ENCODE measurements at regions not wholly inside any gene's neighbourhood (a gene's known extent, or its start where the extent isn't known, plus 50 kb on each side); places are given as distances from the start of the nearest gene placed in this dataset.

DNA sequence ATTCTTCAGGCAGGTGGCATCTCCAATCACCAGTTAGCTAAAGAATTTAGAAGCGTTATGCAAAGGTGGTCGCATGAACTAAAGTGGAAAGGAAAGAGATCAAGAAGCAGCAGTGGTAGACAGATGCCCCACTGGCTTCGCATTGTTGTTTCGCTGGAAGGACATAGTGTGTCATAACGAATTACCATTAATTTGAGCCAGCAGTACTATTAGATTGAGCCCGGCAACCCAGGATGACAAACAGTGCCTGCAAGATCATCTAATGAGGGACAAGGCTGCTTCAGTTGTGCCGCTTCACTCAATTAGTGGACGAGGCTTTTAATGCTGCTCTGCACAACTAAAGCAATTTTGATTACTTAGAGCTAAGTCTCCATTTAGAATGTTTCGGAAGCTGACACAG is 274.5 kb upstream of the SOX5 start:
- H3K27me3 ChIP-seq (ENCODE audit: control insufficient read depth in 3 of 3, insufficient read depth in 3 of 3, low read length in 2 of 3) = no peaks in the 10 kb centered on the region
- ATAC-seq (ENCODE audit: insufficient read depth, low FRiP score) (no peak), DNase-seq (no peak)
- H3K27ac ChIP-seq (ENCODE audit: low read depth in 1 of 2, low read length in 1 of 2) = no peak overlapping the region
- no peak overlapping the region for H3K9ac ChIP-seq (ENCODE audit: insufficient read depth in 1 of 2, low read length in 2 of 2)
- H3K36me3 ChIP-seq (ENCODE audit: control insufficient read depth in 4 of 4, insufficient read depth in 4 of 4, low read length in 4 of 4) = no peaks in the 10 kb centered on the region
- TF ChIP-seq, protein P1, sequence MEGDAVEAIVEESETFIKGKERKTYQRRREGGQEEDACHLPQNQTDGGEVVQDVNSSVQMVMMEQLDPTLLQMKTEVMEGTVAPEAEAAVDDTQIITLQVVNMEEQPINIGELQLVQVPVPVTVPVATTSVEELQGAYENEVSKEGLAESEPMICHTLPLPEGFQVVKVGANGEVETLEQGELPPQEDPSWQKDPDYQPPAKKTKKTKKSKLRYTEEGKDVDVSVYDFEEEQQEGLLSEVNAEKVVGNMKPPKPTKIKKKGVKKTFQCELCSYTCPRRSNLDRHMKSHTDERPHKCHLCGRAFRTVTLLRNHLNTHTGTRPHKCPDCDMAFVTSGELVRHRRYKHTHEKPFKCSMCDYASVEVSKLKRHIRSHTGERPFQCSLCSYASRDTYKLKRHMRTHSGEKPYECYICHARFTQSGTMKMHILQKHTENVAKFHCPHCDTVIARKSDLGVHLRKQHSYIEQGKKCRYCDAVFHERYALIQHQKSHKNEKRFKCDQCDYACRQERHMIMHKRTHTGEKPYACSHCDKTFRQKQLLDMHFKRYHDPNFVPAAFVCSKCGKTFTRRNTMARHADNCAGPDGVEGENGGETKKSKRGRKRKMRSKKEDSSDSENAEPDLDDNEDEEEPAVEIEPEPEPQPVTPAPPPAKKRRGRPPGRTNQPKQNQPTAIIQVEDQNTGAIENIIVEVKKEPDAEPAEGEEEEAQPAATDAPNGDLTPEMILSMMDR (IDR thresholded peaks at IDR 0.05; ENCODE audit: control extremely low read depth, extremely low read depth) = no peak
- no peaks in the 10 kb centered on the region for H3K9me3 ChIP-seq (ENCODE audit: control insufficient read depth in 4 of 4, insufficient read depth in 3 of 4, low read length in 3 of 4)
- H3K4me3 ChIP-seq = no peak overlapping the region
- H3K4me1 ChIP-seq (ENCODE audit: control insufficient read depth in 5 of 5, insufficient read depth in 5 of 5, low read length in 5 of 5) = peaks cover 0 to 2% (median 0%) of the 10 kb centered on the region in 5 donors
- 94 to 95% methylated on average over 9 of the region's 9 CpGs for WGBS, 2 donors

GRCh38 chr12:24222968-24223367 is 273.5 kb upstream of the SOX5 start:
- TF ChIP-seq, protein P1 (IDR thresholded peaks at IDR 0.05; ENCODE audit: control extremely low read depth, extremely low read depth) = no peak
- H3K27me3 ChIP-seq (ENCODE audit: control insufficient read depth in 3 of 3, insufficient read depth in 3 of 3, low read length in 2 of 3) = no peaks in the 10 kb centered on the region
- no peaks in the 10 kb centered on the region for H3K36me3 ChIP-seq (ENCODE audit: control insufficient read depth in 4 of 4, insufficient read depth in 4 of 4, low read length in 4 of 4)
- H3K4me1 ChIP-seq (ENCODE audit: control insufficient read depth in 5 of 5, insufficient read depth in 5 of 5, low read length in 5 of 5) = no peaks in the 10 kb centered on the region
- no peak overlapping the region for H3K4me3 ChIP-seq
- WGBS, 2 donors = 71 to 74% methylated on average over 1 of the region's 1 CpG
- DNase-seq (no peak), ATAC-seq (ENCODE audit: insufficient read depth, low FRiP score) (no peak)
- H3K9ac ChIP-seq (ENCODE audit: insufficient read depth in 1 of 2, low read length in 2 of 2) = no peak overlapping the region
- H3K9me3 ChIP-seq (ENCODE audit: control insufficient read depth in 4 of 4, insufficient read depth in 3 of 4, low read length in 3 of 4) = no peaks in the 10 kb centered on the region
- no peak overlapping the region for H3K27ac ChIP-seq (ENCODE audit: low read depth in 1 of 2, low read length in 1 of 2)

DNA sequence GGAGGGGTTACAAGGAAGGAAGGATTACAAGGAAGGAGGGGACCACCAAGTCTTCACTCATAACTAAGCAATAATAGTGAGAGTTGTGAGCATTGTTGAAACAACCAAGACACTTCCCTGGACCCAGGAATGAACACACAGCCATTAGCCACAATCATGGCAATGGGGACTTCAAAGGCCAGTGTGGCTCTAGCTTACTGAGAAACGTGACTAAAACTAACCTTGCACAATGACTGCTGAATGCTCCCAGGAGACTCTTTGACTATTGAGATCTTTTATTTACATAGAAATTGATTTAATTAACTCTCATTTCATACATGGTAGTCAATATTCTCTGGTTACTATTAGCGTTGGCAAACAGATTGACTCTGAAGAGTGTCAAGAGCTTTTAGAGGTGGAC is 263.0 kb upstream of the SOX5 start:
- H3K4me3 ChIP-seq = no peak overlapping the region
- TF ChIP-seq, protein P1 (IDR thresholded peaks at IDR 0.05; ENCODE audit: control extremely low read depth, extremely low read depth) = no peak
- DNase-seq = no peak
- H3K36me3 ChIP-seq (ENCODE audit: control insufficient read depth in 4 of 4, insufficient read depth in 4 of 4, low read length in 4 of 4) = peaks cover 0 to 2% (median 0%) of the 10 kb centered on the region in 4 donors
- 85 to 97% methylated on average over 2 of the region's 2 CpGs for whole genome bisulfite sequencing, 2 donors
- no peak overlapping the region for H3K27ac ChIP-seq (ENCODE audit: low read depth in 1 of 2, low read length in 1 of 2)
- no peak for ATAC-seq (ENCODE audit: insufficient read depth, low FRiP score)
- no peak overlapping the region for H3K9ac ChIP-seq (ENCODE audit: insufficient read depth in 1 of 2, low read length in 2 of 2)
- H3K4me1 ChIP-seq (ENCODE audit: control insufficient read depth in 5 of 5, insufficient read depth in 5 of 5, low read length in 5 of 5) = no peaks in the 10 kb centered on the region
- H3K9me3 ChIP-seq (ENCODE audit: control insufficient read depth in 4 of 4, insufficient read depth in 3 of 4, low read length in 3 of 4) = no peaks in the 10 kb centered on the region
- no peaks in the 10 kb centered on the region for H3K27me3 ChIP-seq (ENCODE audit: control insufficient read depth in 3 of 3, insufficient read depth in 3 of 3, low read length in 2 of 3)

DNA sequence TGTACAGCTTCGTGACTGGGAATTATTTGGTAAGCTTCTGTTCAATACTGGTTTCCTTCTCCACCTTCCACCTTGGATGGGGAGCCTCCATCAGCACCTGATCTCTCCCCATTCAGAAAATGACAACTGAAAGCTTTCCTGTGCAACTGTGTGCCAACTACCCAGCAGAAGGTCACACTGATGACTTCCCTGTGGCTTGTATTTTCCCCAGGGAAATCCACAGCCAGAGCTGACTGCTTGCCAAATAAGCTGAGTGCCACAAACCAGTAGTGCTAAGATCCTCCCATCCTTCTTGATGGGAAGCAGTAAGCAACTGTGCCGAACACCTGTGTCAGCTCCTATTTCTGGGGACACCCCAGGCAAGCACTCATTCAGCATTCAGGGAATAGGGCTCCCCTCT is 257.2 kb upstream of the SOX5 start:
- TF ChIP-seq, protein P1 (IDR thresholded peaks at IDR 0.05; ENCODE audit: control extremely low read depth, extremely low read depth) = no peak
- no peak overlapping the region for H3K9ac ChIP-seq (ENCODE audit: insufficient read depth in 1 of 2, low read length in 2 of 2)
- no peaks in the 10 kb centered on the region for H3K27me3 ChIP-seq (ENCODE audit: control insufficient read depth in 3 of 3, insufficient read depth in 3 of 3, low read length in 2 of 3)
- H3K4me3 ChIP-seq = no peak overlapping the region
- no peaks in the 10 kb centered on the region for H3K4me1 ChIP-seq (ENCODE audit: control insufficient read depth in 5 of 5, insufficient read depth in 5 of 5, low read length in 5 of 5)
- DNase-seq (no peak), ATAC-seq (ENCODE audit: insufficient read depth, low FRiP score) (no peak)
- WGBS, 2 donors = 84 to 88% methylated on average over 2 of the region's 2 CpGs
- no peak overlapping the region for H3K27ac ChIP-seq (ENCODE audit: low read depth in 1 of 2, low read length in 1 of 2)
- H3K9me3 ChIP-seq (ENCODE audit: control insufficient read depth in 4 of 4, insufficient read depth in 3 of 4, low read length in 3 of 4) = peaks cover 0 to 4% (median 0%) of the 10 kb centered on the region in 4 donors
- no peaks in the 10 kb centered on the region for H3K36me3 ChIP-seq (ENCODE audit: control insufficient read depth in 4 of 4, insufficient read depth in 4 of 4, low read length in 4 of 4)
